DMS114 treated with DMSO at 0.1 percent for 48 hours (cell line): ENCODE measurements at regions not wholly inside any gene's neighbourhood (a gene's known extent, or its start where the extent isn't known, plus 50 kb on each side); places are given as distances from the start of the nearest gene placed in this dataset.

Source experiments
- DNase-seq: peaks from one replicate; lab custom pipeline; 2025; ENCODE audit not compliant: unreplicated experiment; lab: John Stamatoyannopoulos, UW

- no peak for DNase-seq
These were observed 456.0 kb upstream of the FAM241A start for GRCh38 chr4:111689214-111689613.

- DNase-seq: no peak
These were observed 455.5 kb upstream of the FAM241A start for GRCh38 chr4:111689731-111690130.

DNA sequence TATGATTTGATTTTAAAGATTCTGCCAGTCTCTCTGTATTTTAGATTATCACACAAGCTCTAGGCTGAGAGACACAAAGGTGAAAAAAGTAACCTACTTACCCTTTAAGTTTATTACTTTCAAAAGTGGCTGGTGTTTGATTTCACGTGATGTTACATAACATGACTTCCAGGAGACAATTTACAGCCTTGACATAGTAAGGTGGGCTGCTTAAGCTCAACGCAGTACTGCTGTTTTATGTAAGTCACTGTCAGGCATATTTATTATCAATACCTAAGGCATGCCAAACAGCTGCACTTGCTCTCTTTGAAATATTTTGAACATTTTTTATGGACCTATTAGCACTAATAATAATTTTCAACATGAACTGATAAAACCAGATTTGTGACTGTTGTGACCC, 451.5 kb upstream of the FAM241A start:
- no peak for DNase-seq

DNA sequence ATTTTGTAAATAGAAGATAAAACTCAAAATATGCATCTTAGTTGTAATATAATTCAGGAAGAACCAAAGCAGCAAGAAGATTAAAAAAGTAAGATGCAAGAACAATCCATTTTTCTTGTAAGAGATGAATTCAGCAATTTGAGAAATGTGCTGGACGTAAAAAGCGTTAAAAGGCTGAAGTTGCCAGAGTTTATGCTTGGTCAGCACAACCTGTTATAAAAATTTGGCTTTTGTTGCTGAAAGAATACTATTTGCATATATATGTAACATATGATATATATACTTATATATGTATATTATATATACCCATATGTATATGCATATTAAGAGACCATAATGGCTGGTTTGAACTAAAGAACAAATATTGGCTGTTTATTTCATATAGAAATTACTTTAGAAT, 449.6 kb upstream of the FAM241A start:
- DNase-seq: no peak

DNA sequence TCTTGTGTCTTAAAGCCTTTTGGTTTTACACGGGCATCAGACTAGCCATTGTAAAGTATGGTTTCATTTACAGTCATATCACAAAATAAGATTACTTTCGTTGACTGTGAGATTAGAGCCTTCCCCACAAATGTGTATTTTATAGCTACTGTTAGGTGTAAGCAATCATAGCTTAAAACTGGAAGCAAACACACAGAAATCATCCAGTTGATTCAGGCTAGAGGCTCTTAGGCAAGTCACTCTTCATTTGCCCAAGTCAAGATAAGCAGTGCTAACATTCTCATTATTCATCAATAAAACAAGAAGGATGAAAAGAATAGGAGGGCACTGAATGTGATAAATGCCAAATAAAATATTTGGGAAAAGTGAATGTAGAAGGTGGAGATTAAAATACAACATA, 448.7 kb upstream of the FAM241A start:
- DNase-seq: no peak

- DNase-seq: no peak
These were observed 447.9 kb upstream of the FAM241A start for GRCh38 chr4:111697176-111697942.

DNA sequence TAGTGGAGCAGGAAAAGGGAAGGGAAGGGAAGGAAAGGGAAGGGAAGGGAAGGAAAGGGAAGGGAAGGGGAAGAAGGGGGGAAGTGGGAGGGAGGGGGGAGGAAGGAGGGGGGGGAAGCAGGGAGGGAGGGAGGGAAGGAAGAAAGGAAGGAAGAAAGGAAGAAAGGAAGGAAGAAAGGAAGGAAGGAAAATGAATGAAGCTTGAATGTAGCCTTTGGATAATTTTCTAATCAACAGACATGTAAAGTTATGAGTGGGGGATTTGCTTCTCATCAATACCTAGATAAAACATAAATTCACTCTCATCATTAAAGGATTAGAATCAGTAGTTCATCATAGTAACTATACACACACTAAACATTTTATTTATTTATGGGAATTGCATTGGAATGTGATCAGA, 446.9 kb upstream of the FAM241A start:
- DNase-seq: no peak

GRCh38 chr4:111699165-111699564, 446.1 kb upstream of the FAM241A start:
- no peak for DNase-seq

DNA sequence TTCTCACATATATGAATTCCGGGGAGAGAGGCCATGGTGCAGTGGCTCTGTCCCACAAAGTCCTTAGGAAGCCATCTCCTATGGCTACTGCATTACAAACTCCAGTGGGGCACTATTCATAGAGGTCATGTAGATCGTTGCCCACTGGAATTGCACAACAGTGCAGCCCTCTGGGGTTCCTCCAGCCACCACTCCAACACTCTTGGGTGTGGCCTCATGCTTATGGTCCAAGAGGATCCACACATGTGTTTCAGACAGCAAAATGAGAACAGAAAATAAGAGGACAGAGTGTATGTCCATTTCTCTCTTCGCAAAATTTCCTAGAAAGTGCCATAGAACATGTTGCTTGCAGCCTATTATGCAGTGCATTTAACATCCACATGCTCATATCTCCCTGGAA, 444.2 kb upstream of the FAM241A start:
- DNase-seq: no peak

DNA sequence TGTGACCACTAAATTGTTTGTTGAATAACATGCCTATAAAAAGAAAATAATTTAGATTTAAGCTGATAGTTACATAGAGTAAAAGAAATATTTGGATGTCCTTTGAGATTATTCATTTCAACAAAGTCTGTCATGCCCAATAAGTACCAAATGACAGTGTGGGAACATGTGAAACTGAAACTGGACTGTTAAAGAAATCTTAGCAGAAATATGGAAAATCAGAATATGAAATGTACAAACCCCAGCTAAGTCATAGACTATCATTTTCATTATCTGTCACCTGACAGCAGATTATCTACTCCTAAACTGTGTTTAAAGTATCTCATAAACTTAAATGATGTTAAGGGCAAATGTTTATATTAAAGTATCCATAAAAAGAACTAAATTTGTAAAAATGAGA, 437.8 kb upstream of the FAM241A start:
- no peak for DNase-seq

- no peak for DNase-seq
These were observed 433.1 kb upstream of the FAM241A start for GRCh38 chr4:111712093-111712677.

DNA sequence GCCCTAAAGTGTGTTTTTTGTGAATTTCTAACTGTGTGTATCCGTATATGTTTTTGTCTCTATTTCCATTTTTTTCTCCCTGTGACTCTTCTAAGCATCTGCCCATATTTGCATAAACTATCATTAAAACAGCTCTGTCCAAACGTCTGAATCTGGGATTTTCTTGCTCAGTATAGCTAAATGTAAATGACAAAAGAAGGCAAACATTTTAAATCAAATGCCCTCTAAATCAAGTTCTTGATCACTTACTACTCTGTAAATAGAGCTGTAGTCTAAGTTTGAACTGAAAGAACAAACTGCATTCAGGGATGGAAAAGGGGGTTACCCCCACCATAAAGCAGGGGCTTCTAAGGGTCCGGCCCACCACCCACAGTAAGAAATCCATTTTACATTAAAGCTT, 432.0 kb upstream of the FAM241A start:
- DNase-seq: no peak

DNA sequence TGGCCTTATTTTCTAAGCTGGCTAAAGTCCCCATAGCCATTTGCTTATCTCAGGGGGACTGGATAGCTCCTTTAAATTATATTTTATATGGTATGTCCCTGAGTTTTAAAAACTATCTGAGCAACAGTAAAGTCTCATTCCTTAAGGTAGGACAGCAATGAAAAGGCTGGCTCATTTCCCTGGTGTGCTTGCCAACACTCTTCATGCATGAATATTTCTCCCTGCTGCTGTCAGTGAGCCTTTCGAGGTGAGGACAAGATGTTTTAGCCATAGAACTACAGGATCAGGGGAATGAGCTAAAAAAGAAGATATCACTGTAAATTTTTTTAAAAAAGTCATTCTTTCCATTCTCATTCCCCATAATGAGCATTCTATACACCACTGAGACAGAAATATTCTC, 427.3 kb upstream of the FAM241A start:
- DNase-seq: no peak

GRCh38 chr4:111718763-111719559, 426.3 kb upstream of the FAM241A start:
- no peak for DNase-seq

GRCh38 chr4:111720866-111721265, 424.4 kb upstream of the FAM241A start:
- no peak for DNase-seq

DNA sequence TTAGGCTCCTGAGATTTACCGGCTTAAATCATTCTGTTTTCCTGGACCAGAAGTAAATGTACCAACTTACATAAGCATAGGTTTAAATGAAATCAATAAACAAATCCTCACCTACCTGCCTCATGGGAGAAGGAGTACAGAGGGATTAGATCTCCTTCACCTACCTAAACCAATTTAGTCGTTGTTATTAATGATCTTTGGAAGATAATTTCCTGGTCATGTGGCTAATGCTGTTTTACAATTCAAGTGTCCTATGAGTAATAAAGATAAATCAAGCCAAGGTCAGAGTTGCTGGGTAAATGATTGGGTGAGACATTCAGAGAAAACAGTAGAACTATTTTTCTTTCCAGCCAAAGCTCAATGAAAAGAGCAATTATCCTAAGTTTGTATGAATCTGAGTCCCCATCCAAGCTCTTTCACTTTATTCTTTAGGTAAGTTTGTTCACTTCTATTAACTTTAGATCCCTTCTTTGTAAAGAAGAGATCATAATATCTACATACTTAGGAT, 423.0 kb upstream of the FAM241A start:
- DNase-seq: no peak

DNA sequence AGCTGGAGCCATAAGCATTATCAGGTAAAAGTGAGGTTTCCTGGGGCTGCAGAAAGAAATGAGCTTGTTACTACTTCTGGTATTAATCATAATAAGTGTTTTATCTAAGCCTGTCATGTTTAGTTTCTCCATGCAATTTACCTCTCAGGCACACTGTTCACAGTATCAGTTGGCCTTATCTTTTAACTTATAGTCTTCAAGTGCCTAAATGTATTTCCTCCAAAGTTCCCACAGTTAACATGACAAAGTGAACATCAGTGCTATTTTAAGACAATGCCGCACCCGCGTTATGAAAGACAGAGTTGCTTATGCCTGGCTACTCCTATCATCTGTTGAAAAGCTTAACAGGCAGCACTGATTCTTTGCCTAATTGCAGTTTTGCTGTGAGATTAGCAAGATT, 408.7 kb upstream of the FAM241A start:
- no peak for DNase-seq

DNA sequence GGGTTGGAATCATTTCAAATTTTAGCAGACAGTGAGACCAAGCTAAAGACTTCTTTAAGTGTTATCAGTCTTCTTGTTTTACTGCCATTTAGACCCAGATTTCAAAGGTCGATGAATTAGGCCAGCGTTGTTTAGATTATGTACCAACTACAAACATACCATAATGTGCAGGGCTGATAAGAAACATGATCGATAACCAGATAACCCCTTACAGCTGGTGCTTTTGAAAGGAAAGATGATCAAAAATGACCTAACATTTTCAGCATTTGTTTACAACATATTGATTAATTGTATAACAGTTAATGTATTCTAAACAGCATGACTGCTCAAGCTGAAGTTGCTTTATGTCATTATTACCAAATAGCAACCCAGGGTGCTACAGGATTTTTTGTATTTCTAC, 400.4 kb upstream of the FAM241A start:
- DNase-seq: no peak

DNA sequence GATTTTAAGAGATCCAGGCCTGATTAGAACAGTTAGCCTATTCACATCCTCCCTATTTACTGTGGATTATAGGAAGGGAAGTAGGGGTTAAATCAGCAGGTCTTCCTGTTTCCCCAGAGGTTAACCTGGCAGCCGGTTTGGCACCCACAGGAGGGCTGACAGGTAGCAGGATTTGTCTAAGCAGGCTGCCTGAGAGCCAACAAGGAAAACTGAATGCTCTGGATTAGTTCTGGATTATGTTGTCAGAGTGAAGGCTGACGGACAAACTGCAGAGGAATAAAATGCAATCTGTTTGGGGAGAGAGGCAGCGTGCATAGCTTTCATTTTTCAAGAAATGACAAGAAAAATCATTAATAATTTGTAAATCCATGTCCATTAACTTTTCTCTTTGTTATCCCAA, 397.1 kb upstream of the FAM241A start:
- no peak for DNase-seq

DNA sequence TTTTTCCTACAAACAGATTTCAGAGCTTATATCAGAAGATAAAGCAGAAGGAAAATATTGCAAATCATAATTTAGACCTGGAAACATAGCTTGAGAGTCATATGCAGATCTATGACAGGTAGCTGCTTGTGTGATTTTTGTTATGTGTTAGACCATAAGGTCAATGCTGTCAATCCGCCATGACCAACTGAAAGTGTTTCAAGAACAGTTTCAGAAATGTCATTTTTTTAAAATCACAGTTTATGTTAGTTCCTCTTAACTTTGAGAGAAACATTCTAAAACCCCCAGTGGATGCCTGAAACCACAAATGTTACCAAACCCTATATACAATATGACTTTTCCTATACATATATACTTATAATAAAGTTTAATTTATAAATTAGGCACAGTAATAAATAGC, 391.3 kb upstream of the FAM241A start:
- DNase-seq: no peak

GRCh38 chr4:111755571-111755970, 389.7 kb upstream of the FAM241A start:
- no peak for DNase-seq

DNA sequence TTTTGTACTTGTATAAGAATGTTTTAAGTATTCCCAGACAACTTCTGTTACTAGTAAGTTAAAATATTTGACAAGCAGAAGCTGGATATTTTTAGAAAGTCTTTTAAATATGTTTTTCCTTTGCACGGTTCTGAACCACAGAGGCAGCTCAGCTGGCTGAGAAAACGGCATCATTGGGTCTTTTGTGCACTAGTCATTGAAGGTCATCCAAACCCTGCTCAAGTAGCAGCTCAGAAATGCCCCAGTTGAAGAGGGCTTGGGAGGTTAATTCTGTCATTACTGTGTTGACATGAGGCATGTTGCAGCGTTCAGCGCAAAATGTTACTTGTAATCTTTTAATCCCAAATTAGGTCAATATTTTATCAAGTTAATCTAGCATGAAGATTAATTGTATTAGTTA, 383.7 kb upstream of the FAM241A start:
- DNase-seq: no peak
